PC-9 (cell line): ENCODE measurements at regions not wholly inside any gene's neighbourhood (a gene's known extent, or its start where the extent isn't known, plus 50 kb on each side); places are given as distances from the start of the nearest gene placed in this dataset.

Experiments used
- BruUV-seq: library from RNA; stranded (reverse); fragments of 400-500 nt; replicated peaks from 2 replicates; lab custom pipeline; 2021; lab: Mats Ljungman, UMichigan
- CTCF ChIA-PET: fragments of 300-600 bp; sonication (Branson Sonifier 250); formaldehyde crosslinking; loops from one replicate; lab custom pipeline; 2022; ENCODE audit warnings: antibody characterized with exemption; lab: Charles Lee
- POLR2A ChIA-PET: fragments of 300-600 bp; sonication (Branson Sonifier 250); formaldehyde crosslinking; loops from one replicate; lab custom pipeline; 2022; ENCODE audit warnings: antibody characterized with exemption; ENCODE audit not compliant: unreplicated experiment; lab: Charles Lee
- DNase-seq, 2 experiments: peaks; one replicate each; pipeline versions ENCODE4 v3.0.0 to v3.0.0-alpha.2; 2015 to 2022; ENCODE audit warnings: mixed read lengths in 1 of 2
- H2AFZ ChIP-seq: fragments of 200-600 bp; sonication (generic); 2 replicates; pipeline ENCODE4 v1.8.1; 2017; ENCODE audit warnings: antibody characterized with exemption
- H3F3A ChIP-seq: fragments of 200-600 bp; sonication (generic); 2 replicates; pipeline ENCODE4 v1.8.1; 2017; ENCODE audit warnings: antibody characterized with exemption, mild to moderate bottlenecking, low read depth; ENCODE audit not compliant: insufficient read depth
- H3K27ac ChIP-seq: fragments of 200-600 bp; sonication (generic); 2 replicates; pipeline ENCODE4 v1.6.1; 2016; ENCODE audit warnings: mixed run types
- H3K27me3 ChIP-seq: fragments of 200-600 bp; sonication (generic); 2 replicates; pipeline ENCODE4 v1.6.1; 2016; ENCODE audit warnings: low read depth, mixed run types; ENCODE audit not compliant: insufficient read depth
- H3K36me3 ChIP-seq: fragments of 200-600 bp; sonication (generic); 2 replicates; pipeline ENCODE4 v1.6.1; 2016; ENCODE audit warnings: low read depth, mixed run types
- H3K4me1 ChIP-seq: fragments of 200-600 bp; sonication (generic); replicated peaks from 2 replicates; pipeline ENCODE4 v1.6.1; 2016; ENCODE audit warnings: mixed run types; ENCODE audit not compliant: insufficient read depth
- H3K4me2 ChIP-seq: fragments of 200-600 bp; sonication (generic); 2 replicates; pipeline ENCODE4 v1.6.1; 2017; ENCODE audit warnings: mixed run types
- H3K4me3 ChIP-seq: fragments of 200-600 bp; sonication (generic); 2 replicates; pipeline ENCODE4 v1.6.1; 2016; ENCODE audit warnings: mixed run types
- H3K79me2 ChIP-seq: fragments of 200-600 bp; sonication (generic); 2 replicates; pipeline ENCODE4 v1.6.1; 2017; ENCODE audit warnings: low read depth, mixed run types
- H3K9me2 ChIP-seq: fragments of 200-600 bp; sonication (generic); 2 replicates; pipeline ENCODE4 v1.8.1; 2017; ENCODE audit warnings: mild to moderate bottlenecking; ENCODE audit not compliant: insufficient read depth
- H3K9me3 ChIP-seq: fragments of 200-600 bp; sonication (generic); 2 replicates; pipeline ENCODE4 v1.8.1; 2016; ENCODE audit warnings: low read depth; ENCODE audit not compliant: insufficient read depth
- H4K20me1 ChIP-seq: fragments of 200-600 bp; sonication (generic); 2 replicates; pipeline ENCODE4 v1.8.1; 2017; ENCODE audit not compliant: insufficient read depth
- EZH2 ChIP-seq: fragments of 200-600 bp; sonication (generic); IDR thresholded peaks from 2 replicates; pipeline ENCODE4 v1.8.0; 2017; ENCODE audit warnings: antibody characterized with exemption, low read depth
- intact Hi-C: fragments of 100-400 bp; cut with micrococcal nuclease; formaldehyde crosslinking; loops from one replicate; pipeline ENCODE4 v1.10.0; 2022; ENCODE audit not compliant: unreplicated experiment
- TF ChIP-seq, protein P1 (sequence below): fragments of 200-600 bp; sonication (generic); conservative IDR thresholded peaks from 2 replicates; pipeline ENCODE4 v1.6.1; 2017; ENCODE audit warnings: mixed run types, antibody characterized with exemption, mild to moderate bottlenecking, moderate library complexity

- Histone ChIP-seq H3F3A (no peaks in the 10 kb centered on the region), H3K4me1 (no peaks in the 10 kb centered on the region), H3K4me3 (no peak overlapping the region), H3K4me2 (no peak overlapping the region), H3K27ac (no peak overlapping the region), H3K36me3 (no peaks in the 10 kb centered on the region), H3K9me2 (no peaks in the 10 kb centered on the region), H4K20me1 (no peaks in the 10 kb centered on the region), H2AFZ (no peak overlapping the region), H3K9me3 (no peaks in the 10 kb centered on the region), H3K79me2 (no peaks in the 10 kb centered on the region), H3K27me3 (no peaks in the 10 kb centered on the region)
- ChIA-PET CTCF (no interaction called here), POLR2A (no interaction called here)
- intact Hi-C loops, result no loop called here
- BruUV-seq, result no TSS peak
- no peak for DNase-seq
- TF ChIP-seq, protein P1, sequence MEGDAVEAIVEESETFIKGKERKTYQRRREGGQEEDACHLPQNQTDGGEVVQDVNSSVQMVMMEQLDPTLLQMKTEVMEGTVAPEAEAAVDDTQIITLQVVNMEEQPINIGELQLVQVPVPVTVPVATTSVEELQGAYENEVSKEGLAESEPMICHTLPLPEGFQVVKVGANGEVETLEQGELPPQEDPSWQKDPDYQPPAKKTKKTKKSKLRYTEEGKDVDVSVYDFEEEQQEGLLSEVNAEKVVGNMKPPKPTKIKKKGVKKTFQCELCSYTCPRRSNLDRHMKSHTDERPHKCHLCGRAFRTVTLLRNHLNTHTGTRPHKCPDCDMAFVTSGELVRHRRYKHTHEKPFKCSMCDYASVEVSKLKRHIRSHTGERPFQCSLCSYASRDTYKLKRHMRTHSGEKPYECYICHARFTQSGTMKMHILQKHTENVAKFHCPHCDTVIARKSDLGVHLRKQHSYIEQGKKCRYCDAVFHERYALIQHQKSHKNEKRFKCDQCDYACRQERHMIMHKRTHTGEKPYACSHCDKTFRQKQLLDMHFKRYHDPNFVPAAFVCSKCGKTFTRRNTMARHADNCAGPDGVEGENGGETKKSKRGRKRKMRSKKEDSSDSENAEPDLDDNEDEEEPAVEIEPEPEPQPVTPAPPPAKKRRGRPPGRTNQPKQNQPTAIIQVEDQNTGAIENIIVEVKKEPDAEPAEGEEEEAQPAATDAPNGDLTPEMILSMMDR, result no peak
- TF ChIP-seq EZH2, result no peak
Measured at GRCh38 chr1:83512373-83513193, 486.3 kb downstream of the TTLL7 start.

GRCh38 chr1:83511146-83511726 is 487.7 kb downstream of the TTLL7 start:
- H3K9me2 ChIP-seq, result no peaks in the 10 kb centered on the region
- H3K36me3 ChIP-seq, result no peaks in the 10 kb centered on the region
- H3K27ac ChIP-seq, result no peak overlapping the region
- ChIA-PET CTCF (no interaction called here), POLR2A (interaction anchor here (0.6 kb wide), 2 partner anchors 10 to 1303 kb away, joined by 3 read pairs; no protein-coding TSS in a partner anchor)
- intact Hi-C loops, result no loop called here
- TF ChIP-seq EZH2, result no peak
- TF ChIP-seq, protein P1, result no peak
- H3K4me2 ChIP-seq, result no peak overlapping the region
- no peaks in the 10 kb centered on the region for H3F3A ChIP-seq
- no peak overlapping the region for H2AFZ ChIP-seq
- H4K20me1 ChIP-seq, result no peaks in the 10 kb centered on the region
- H3K27me3 ChIP-seq, result no peaks in the 10 kb centered on the region
- H3K4me1 ChIP-seq, result no peaks in the 10 kb centered on the region
- BruUV-seq, result no TSS peak
- no peak for DNase-seq
- H3K9me3 ChIP-seq, result no peaks in the 10 kb centered on the region
- H3K4me3 ChIP-seq, result no peak overlapping the region
- H3K79me2 ChIP-seq, result no peaks in the 10 kb centered on the region

DNA sequence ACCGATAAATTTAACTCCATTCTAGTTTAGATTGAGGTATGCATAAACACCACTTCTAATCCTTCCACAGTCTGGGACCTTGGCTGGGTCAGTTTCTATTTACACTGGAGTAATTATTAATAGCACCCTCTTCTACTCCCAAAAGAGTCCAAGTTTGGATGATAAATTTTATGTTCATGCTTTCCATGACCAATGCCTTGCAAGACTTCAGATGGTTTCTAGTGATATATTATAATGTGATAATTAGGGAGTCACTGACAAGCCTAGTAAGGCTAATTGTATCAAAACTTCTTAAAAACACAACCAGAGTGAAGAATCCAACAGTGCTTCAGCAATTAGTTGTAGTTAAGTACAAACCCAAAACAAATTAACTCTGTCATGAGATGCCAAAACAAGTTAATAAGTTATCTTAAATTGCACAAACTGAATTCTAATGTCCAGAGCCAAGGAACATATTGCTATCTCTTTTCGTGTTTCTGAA is 489.6 kb downstream of the TTLL7 start:
- Histone ChIP-seq H3K4me1 (no peaks in the 10 kb centered on the region), H2AFZ (no peak overlapping the region), H3K9me3 (no peaks in the 10 kb centered on the region), H3K36me3 (no peaks in the 10 kb centered on the region), H3K9me2 (no peaks in the 10 kb centered on the region), H3F3A (no peaks in the 10 kb centered on the region), H4K20me1 (no peaks in the 10 kb centered on the region), H3K79me2 (no peaks in the 10 kb centered on the region), H3K27me3 (no peaks in the 10 kb centered on the region), H3K27ac (no peak overlapping the region), H3K4me2 (no peak overlapping the region), H3K4me3 (no peak overlapping the region)
- POLR2A ChIA-PET, result no interaction called here
- intact Hi-C loops, result no loop called here
- no peak for DNase-seq
- CTCF ChIA-PET, result no interaction called here
- TF ChIP-seq EZH2, result no peak
- TF ChIP-seq, protein P1, result no peak
- BruUV-seq, result no TSS peak
